A673 (cell line): ENCODE measurements at regions not wholly inside any gene's neighbourhood (a gene's known extent, or its start where the extent isn't known, plus 50 kb on each side); places are given as distances from the start of the nearest gene placed in this dataset.

Experiments
- BruUV-seq: library from RNA; stranded (reverse); fragments of 400-500 nt; replicated peaks from 2 replicates; lab custom pipeline; 2021; lab: Mats Ljungman, UMichigan
- CTCF ChIA-PET: fragments of 300-600 bp; sonication (Branson Sonifier 250); formaldehyde crosslinking; loops from one replicate; lab custom pipeline; 2022; ENCODE audit warnings: antibody characterized with exemption; lab: Charles Lee
- POLR2A ChIA-PET: fragments of 300-600 bp; sonication (Branson Sonifier 250); formaldehyde crosslinking; loops from one replicate; lab custom pipeline; 2022; ENCODE audit warnings: antibody characterized with exemption; ENCODE audit not compliant: low non-redundant PET; lab: Charles Lee
- DNase-seq: peaks from one replicate; pipeline ENCODE4 v3.0.0-alpha.2; 2015; ENCODE audit warnings: low spot score
- H3K27ac ChIP-seq: fragments of 200-600 bp; sonication (generic); 2 replicates; pipeline ENCODE4 v1.5.1; 2016; ENCODE audit warnings: mixed run types, low read depth, mild to moderate bottlenecking, mixed read lengths, antibody characterized with exemption, low read length; ENCODE audit not compliant: poor library complexity, severe bottlenecking
- H3K27me3 ChIP-seq: fragments of 200-600 bp; sonication (generic); replicated peaks from 2 replicates; pipeline ENCODE4 v1.6.1; 2017; ENCODE audit warnings: mixed run types, low read depth, mild to moderate bottlenecking, mixed read lengths, antibody characterized with exemption, low read length; ENCODE audit not compliant: insufficient read depth, poor library complexity
- H3K36me3 ChIP-seq: fragments of 200-600 bp; sonication (generic); 2 replicates; pipeline ENCODE4 v1.6.1; 2016; ENCODE audit warnings: mixed run types, mild to moderate bottlenecking, mixed read lengths, antibody characterized with exemption, low read length; ENCODE audit not compliant: insufficient read depth, poor library complexity, severe bottlenecking
- H3K4me1 ChIP-seq: fragments of 200-600 bp; sonication (generic); 2 replicates; pipeline ENCODE4 v1.6.1; 2017; ENCODE audit warnings: mixed run types, mild to moderate bottlenecking, mixed read lengths, antibody characterized with exemption, low read length; ENCODE audit not compliant: insufficient read depth, poor library complexity, severe bottlenecking
- H3K4me3 ChIP-seq: fragments of 200-600 bp; sonication (generic); 2 replicates; pipeline ENCODE4 v1.5.1; 2016; ENCODE audit warnings: low read depth, mixed run types, mild to moderate bottlenecking, mixed read lengths, low read length; ENCODE audit not compliant: poor library complexity, severe bottlenecking
- H3K9me3 ChIP-seq: fragments of 200-600 bp; sonication (generic); 2 replicates; pipeline ENCODE4 v1.6.1; 2016; ENCODE audit warnings: mixed run types, low read depth, mild to moderate bottlenecking, mixed read lengths, antibody characterized with exemption, low read length; ENCODE audit not compliant: poor library complexity, severe bottlenecking
- EZH2 ChIP-seq: fragments of 200-600 bp; sonication (generic); IDR thresholded peaks from 2 replicates; pipeline ENCODE4 v1.6.1; 2017; ENCODE audit warnings: borderline replicate concordance, low read depth, mild to moderate bottlenecking, mixed read lengths, antibody characterized with exemption, low read length; ENCODE audit not compliant: poor library complexity, severe bottlenecking
- intact Hi-C: fragments of 100-400 bp; cut with micrococcal nuclease; formaldehyde crosslinking; loops from one replicate; pipeline ENCODE4 v1.10.0; 2022; ENCODE audit not compliant: unreplicated experiment
- TF ChIP-seq, protein P1 (sequence below): fragments of 300-800, 200-600 bp; sonication (generic); conservative IDR thresholded peaks from 2 replicates; pipeline ENCODE4 v1.5.1; 2017; ENCODE audit warnings: low read depth, mild to moderate bottlenecking, antibody characterized with exemption, low read length, moderate library complexity, mixed read lengths

DNA sequence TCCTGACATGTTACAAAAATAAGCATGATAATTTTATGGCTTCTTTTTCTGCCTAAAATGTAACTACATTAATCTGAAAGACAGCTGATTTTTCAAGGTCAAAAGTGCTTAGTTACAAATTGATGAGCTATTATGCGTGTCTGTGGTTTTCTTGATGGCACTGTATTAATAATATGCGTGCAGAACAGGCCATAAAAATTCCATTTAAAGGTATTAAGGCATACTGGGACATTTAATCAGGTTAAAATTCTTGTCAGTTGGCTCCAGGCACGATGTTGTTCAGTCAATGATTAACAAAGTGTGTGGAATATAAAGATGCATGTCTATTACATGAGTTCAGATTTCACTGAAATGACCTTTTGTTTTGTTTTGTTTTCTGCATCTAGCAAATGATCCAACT, 420.1 kb upstream of the ZNF804A start:
- Histone ChIP-seq H3K36me3 (no peaks in the 10 kb centered on the region), H3K4me3 (no peak overlapping the region), H3K4me1 (no peaks in the 10 kb centered on the region), H3K9me3 (no peaks in the 10 kb centered on the region), H3K27ac (no peak overlapping the region), H3K27me3 (no peaks in the 10 kb centered on the region)
- intact Hi-C loops: no loop called here
- ChIA-PET CTCF (no interaction called here), POLR2A (no interaction called here)
- BruUV-seq: no TSS peak
- no peak for TF ChIP-seq EZH2
- TF ChIP-seq, protein P1, sequence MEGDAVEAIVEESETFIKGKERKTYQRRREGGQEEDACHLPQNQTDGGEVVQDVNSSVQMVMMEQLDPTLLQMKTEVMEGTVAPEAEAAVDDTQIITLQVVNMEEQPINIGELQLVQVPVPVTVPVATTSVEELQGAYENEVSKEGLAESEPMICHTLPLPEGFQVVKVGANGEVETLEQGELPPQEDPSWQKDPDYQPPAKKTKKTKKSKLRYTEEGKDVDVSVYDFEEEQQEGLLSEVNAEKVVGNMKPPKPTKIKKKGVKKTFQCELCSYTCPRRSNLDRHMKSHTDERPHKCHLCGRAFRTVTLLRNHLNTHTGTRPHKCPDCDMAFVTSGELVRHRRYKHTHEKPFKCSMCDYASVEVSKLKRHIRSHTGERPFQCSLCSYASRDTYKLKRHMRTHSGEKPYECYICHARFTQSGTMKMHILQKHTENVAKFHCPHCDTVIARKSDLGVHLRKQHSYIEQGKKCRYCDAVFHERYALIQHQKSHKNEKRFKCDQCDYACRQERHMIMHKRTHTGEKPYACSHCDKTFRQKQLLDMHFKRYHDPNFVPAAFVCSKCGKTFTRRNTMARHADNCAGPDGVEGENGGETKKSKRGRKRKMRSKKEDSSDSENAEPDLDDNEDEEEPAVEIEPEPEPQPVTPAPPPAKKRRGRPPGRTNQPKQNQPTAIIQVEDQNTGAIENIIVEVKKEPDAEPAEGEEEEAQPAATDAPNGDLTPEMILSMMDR: no peak
- no peak for DNase-seq

DNA sequence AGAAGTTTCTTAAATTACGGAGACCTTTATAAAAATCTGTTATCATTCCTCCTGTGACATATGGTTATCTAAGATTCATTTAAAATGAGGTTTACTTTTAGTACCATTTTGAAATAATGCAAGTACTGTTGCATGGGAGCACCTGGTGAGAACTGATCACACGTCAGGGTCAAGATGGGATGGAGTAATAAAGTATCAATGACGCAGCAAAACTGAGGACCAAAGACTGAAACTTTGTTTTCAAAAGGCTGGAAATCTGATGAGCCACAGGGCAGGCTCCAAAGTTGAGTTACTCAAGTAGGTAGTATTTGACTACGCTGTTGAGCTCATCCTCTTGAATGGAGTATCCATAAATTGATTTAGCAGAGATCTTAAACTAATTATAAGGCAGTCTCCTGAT, 411.9 kb upstream of the ZNF804A start:
- Histone ChIP-seq H3K27ac (no peak overlapping the region), H3K36me3 (no peaks in the 10 kb centered on the region), H3K27me3 (no peaks in the 10 kb centered on the region), H3K9me3 (no peaks in the 10 kb centered on the region), H3K4me1 (no peaks in the 10 kb centered on the region), H3K4me3 (no peak overlapping the region)
- intact Hi-C loops: no loop called here
- no peak for TF ChIP-seq EZH2
- TF ChIP-seq, protein P1: no peak
- CTCF ChIA-PET: no interaction called here
- DNase-seq: no peak
- POLR2A ChIA-PET: no interaction called here
- no TSS peak for BruUV-seq

DNA sequence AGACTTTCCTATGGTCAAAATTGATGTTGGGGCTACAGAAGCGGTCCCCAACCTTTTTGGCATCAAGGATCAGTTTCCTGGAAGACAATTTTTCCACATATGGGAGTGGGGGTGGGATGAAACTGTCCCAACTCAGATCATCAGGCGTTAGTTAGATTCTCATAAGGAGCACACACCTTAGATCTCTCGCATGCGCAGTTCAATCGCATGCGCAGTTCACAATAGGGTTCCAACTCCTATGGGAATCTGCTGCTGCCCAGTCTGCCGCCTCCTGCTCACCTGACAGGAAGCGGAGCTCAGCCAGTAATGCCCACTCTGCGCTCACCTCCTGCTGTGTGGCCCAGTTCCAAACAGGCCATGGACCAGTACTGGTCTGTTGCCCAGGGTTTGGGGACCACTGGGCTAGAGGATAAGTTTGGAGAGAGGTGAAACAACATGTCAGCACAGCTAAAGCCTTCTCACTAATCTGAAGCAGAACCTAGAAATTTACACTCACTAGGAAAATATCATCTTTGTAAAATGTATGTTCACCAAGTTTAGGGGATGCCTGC, 410.8 kb upstream of the ZNF804A start:
- H3K4me3 ChIP-seq: no peak overlapping the region
- H3K9me3 ChIP-seq: no peaks in the 10 kb centered on the region
- ChIA-PET CTCF (no interaction called here), POLR2A (no interaction called here)
- H3K4me1 ChIP-seq: no peaks in the 10 kb centered on the region
- BruUV-seq: no TSS peak
- no peak for DNase-seq
- intact Hi-C loops: no loop called here
- H3K27me3 ChIP-seq: no peaks in the 10 kb centered on the region
- no peak overlapping the region for H3K27ac ChIP-seq
- TF ChIP-seq, protein P1: no peak
- TF ChIP-seq EZH2: no peak
- no peaks in the 10 kb centered on the region for H3K36me3 ChIP-seq
